Gastrocnemius medialis (tissue), 4 donors: ENCODE measurements at regions not wholly inside any gene's neighbourhood (a gene's known extent, or its start where the extent isn't known, plus 50 kb on each side); places are given as distances from the start of the nearest gene placed in this dataset.

Source experiments
- CTCF ChIP-seq, 5 experiments: fragments of 450-650 bp in 3 of 5; fragments of 200-600 bp in 2 of 5; sonication (generic) in 2 of 5; IDR thresholded peaks in 4 of 5; conservative IDR thresholded peaks in 1 of 5; 1 replicate in 4 of 5; 2 replicates in 1 of 5; pipeline ENCODE4 v1.5.1; 2016 to 2019; ENCODE audit warnings: antibody characterized with exemption in 5 of 5, mild to moderate bottlenecking in 3 of 5, moderate library complexity in 3 of 5
- POLR2A ChIP-seq, 2 donors: fragments of 450-650 bp; IDR thresholded peaks; one replicate each; pipeline ENCODE4 v1.6.1; 2017; ENCODE audit warnings: antibody characterized with exemption in 2 of 2, mild to moderate bottlenecking in 2 of 2, moderate library complexity in 2 of 2

DNA sequence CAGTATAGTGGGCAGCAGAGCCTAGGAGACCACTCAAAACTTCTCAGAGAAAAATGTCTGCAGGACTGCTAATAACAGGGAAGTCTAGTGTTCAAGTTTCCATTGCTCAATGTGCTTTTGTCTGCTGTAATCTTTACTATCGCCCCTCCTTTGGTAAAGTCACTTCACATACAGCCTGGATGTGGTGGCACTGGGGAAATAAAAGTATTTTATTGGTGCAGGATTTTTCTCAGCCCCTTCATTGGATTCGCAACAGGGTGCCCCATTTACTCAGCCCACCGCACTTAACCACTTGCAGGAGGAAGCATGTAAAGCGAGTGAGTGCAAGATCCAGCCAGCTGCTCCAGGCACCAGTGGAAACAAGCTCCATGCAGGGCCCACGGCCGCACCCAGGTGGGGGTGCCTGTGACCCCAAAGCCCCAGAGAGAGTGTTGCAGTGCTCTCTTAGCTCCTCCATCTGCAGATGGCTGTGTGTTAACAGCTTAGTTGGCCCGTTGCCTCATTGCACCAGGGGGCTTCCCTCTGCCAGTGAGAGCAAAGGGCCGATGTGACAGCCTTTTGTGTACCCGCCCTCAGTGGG, 163.5 kb upstream of the TMEM72 start:
- TF ChIP-seq POLR2A (IDR thresholded peaks at IDR 0.05): no peak
- no peak for TF ChIP-seq CTCF (IDR thresholded peaks at IDR 0.05 in 4 of 5, conservative IDR thresholded peaks at IDR 0.05 in 1 of 5)
